ENCODE measurements at regions not wholly inside any gene's neighbourhood (a gene's known extent, or its start where the extent isn't known, plus 50 kb on each side); places are given as distances from the start of the nearest gene placed in this dataset.

DNA sequence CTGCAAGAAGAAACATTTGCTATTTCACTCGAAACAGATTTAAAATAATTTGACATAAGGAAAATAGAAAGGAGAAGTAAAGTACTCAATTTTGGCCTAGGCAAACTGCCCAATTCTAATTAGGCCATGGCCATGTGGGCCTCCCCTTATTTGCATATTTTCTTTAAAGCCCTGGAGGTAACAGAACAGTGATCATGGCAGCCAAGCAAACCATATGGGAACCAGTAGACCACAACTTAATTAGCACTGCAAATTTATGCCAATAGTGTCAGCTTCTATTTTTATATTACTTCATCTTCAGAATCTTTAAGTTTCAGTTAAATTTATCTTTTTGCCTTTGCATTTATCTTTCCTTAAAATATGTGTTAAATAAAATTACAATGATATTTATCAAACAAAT lies 63.3 kb upstream of the THSD7A start:
- DNase-seq (ENCODE audit: low read depth) = no peak
- ChIA-PET CTCF (no interaction called here), POLR2A (no interaction called here)
- Histone ChIP-seq H3K36me3 (ENCODE audit: control insufficient read depth, insufficient read depth, low read length) (no peaks in the 10 kb centered on the region), H3K27me3 (ENCODE audit: control insufficient read depth, insufficient read depth, low read length) (no peaks in the 10 kb centered on the region), H3K4me3 (ENCODE audit: low read depth, low read length) (no peak overlapping the region)
- TF ChIP-seq, protein P1, sequence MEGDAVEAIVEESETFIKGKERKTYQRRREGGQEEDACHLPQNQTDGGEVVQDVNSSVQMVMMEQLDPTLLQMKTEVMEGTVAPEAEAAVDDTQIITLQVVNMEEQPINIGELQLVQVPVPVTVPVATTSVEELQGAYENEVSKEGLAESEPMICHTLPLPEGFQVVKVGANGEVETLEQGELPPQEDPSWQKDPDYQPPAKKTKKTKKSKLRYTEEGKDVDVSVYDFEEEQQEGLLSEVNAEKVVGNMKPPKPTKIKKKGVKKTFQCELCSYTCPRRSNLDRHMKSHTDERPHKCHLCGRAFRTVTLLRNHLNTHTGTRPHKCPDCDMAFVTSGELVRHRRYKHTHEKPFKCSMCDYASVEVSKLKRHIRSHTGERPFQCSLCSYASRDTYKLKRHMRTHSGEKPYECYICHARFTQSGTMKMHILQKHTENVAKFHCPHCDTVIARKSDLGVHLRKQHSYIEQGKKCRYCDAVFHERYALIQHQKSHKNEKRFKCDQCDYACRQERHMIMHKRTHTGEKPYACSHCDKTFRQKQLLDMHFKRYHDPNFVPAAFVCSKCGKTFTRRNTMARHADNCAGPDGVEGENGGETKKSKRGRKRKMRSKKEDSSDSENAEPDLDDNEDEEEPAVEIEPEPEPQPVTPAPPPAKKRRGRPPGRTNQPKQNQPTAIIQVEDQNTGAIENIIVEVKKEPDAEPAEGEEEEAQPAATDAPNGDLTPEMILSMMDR (IDR thresholded peaks at IDR 0.05; ENCODE audit: insufficient read depth, low read depth, low read length) = no peak

DNA sequence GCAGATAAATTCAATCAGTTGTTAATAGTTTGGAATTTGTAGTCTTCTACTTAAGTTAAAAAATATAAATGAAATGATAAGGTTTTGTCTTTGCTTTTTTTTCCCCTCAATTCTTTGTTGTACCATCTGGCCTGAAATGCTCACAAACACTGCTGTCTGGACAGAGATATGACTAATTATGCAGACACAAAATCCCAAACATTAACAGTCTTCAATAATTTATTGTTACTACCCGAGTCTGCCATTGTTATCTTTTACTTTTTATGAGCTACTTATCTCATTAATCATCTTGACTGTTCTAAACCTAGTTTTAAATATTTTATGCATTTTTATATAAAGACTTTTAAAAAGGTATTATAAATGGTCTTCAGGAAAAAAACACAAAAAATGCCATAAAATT lies 64.7 kb upstream of the THSD7A start:
- Histone ChIP-seq H3K36me3 (ENCODE audit: control insufficient read depth, insufficient read depth, low read length) (no peaks in the 10 kb centered on the region), H3K4me3 (ENCODE audit: low read depth, low read length) (no peak overlapping the region), H3K27me3 (ENCODE audit: control insufficient read depth, insufficient read depth, low read length) (no peaks in the 10 kb centered on the region)
- CTCF ChIA-PET = no interaction called here
- TF ChIP-seq, protein P1 (IDR thresholded peaks at IDR 0.05; ENCODE audit: insufficient read depth, low read depth, low read length) = no peak
- POLR2A ChIA-PET = no interaction called here
- DNase-seq (ENCODE audit: low read depth) = no peak

DNA sequence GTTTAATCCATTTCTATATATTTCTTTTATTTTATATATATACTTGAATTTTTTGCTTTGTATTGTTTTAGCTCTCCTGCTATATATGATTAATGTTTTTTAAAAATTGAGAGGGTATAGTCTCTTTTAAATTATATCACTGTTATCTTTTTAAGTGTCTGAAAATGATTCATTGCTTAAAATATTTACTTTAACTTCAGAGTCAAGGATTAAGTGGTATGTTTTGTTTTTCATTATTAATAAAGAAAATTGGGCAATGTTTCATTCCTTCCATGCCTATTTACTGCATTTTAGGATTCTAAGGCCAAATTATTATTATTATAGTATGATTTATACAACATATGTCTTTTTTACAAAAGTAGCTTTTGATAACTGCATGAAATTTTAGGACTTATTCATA lies 67.2 kb upstream of the THSD7A start:
- no peaks in the 10 kb centered on the region for H3K27me3 ChIP-seq (ENCODE audit: control insufficient read depth, insufficient read depth, low read length)
- no peak overlapping the region for H3K4me3 ChIP-seq (ENCODE audit: low read depth, low read length)
- H3K36me3 ChIP-seq (ENCODE audit: control insufficient read depth, insufficient read depth, low read length) = no peaks in the 10 kb centered on the region
- ChIA-PET POLR2A (no interaction called here), CTCF (no interaction called here)
- no peak for DNase-seq (ENCODE audit: low read depth)
- TF ChIP-seq, protein P1 (IDR thresholded peaks at IDR 0.05; ENCODE audit: insufficient read depth, low read depth, low read length) = no peak

DNA sequence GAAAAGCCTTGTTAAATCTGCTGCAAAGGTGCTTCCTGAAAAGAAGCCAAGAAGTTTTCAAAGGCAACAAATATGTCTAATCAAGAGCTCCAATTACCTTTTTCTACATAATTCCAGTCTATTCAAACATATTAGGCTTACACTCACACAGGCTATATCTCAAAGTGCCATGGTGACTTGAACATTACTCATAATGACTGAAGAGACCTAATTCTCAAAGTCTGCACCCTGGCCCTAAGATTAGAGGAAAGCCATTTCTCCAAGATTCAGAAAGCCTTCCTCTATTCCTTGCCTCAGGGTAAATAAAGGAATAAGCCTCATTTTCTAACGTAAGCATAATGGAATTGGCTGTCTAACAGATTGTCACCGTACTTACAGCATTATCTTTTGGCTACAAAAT lies 78.3 kb upstream of the THSD7A start:
- Histone ChIP-seq H3K27me3 (ENCODE audit: control insufficient read depth, insufficient read depth, low read length) (no peaks in the 10 kb centered on the region), H3K36me3 (ENCODE audit: control insufficient read depth, insufficient read depth, low read length) (no peaks in the 10 kb centered on the region), H3K4me3 (ENCODE audit: low read depth, low read length) (no peak overlapping the region)
- no peak for DNase-seq (ENCODE audit: low read depth)
- TF ChIP-seq, protein P1 (IDR thresholded peaks at IDR 0.05; ENCODE audit: insufficient read depth, low read depth, low read length) = no peak
- ChIA-PET CTCF (no interaction called here), POLR2A (no interaction called here)

DNA sequence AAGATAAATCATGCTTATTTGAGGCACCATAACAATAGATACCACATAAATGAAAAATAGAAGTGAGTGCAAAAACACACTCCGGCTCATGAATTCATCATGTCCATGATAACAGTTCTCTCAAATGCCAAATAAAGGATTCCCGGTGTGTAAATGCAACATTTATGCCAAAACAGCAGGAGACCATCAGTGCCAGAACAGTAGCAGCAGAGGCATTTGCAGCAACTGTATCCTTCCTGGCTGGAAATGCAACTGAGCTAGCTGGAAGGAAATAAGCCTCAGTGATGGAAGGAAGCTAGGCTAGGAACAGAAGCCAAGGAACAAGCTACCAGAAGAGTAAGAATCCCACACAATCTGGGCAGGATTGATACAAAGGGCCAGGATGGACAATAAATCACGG lies 79.9 kb upstream of the THSD7A start:
- Histone ChIP-seq H3K36me3 (ENCODE audit: control insufficient read depth, insufficient read depth, low read length) (no peaks in the 10 kb centered on the region), H3K4me3 (ENCODE audit: low read depth, low read length) (no peak overlapping the region), H3K27me3 (ENCODE audit: control insufficient read depth, insufficient read depth, low read length) (no peaks in the 10 kb centered on the region)
- ChIA-PET POLR2A (no interaction called here), CTCF (no interaction called here)
- TF ChIP-seq, protein P1 (IDR thresholded peaks at IDR 0.05; ENCODE audit: insufficient read depth, low read depth, low read length) = no peak
- no peak for DNase-seq (ENCODE audit: low read depth)
